SU-DHL-6 (cell line): ENCODE measurements at regions not wholly inside any gene's neighbourhood (a gene's known extent, or its start where the extent isn't known, plus 50 kb on each side); places are given as distances from the start of the nearest gene placed in this dataset.

ENCODE experiments used
- H2AFZ ChIP-seq: fragments of 200-600 bp; sonication (generic); 2 replicates; pipeline ENCODE4 v1.6.1; 2014; ENCODE audit warnings: low read depth, mild to moderate bottlenecking, moderate library complexity, mixed read lengths, antibody characterized with exemption, low read length; ENCODE audit not compliant: severe bottlenecking
- H3F3A ChIP-seq: fragments of 200-600 bp; shearing (Covaris generic); 2 replicates; pipeline ENCODE4 v1.6.0; 2016; ENCODE audit warnings: antibody characterized with exemption, mild to moderate bottlenecking; ENCODE audit not compliant: insufficient read depth
- H3K27ac ChIP-seq: fragments of 200-600 bp; sonication (generic); 2 replicates; pipeline ENCODE4 v1.5.1; 2016; ENCODE audit warnings: low read depth, mild to moderate bottlenecking, low read length, moderate library complexity, mixed read lengths
- H3K27me3 ChIP-seq: fragments of 200-600 bp; sonication (generic), shearing (Covaris generic); 2 replicates; pipeline ENCODE4 v1.6.0; 2014; ENCODE audit warnings: mild to moderate bottlenecking, low read length
- H3K36me3 ChIP-seq: fragments of 200-600 bp; sonication (generic); 2 replicates; pipeline ENCODE4 v1.6.1; 2014; ENCODE audit warnings: mild to moderate bottlenecking, low read length, mixed read lengths
- H3K4me2 ChIP-seq: fragments of 300-600, 200-600 bp; shearing (Covaris generic), sonication (generic); 2 replicates; pipeline ENCODE4 v1.6.0; 2014; ENCODE audit warnings: low read length, low read depth, mild to moderate bottlenecking; ENCODE audit not compliant: poor library complexity, severe bottlenecking
- H3K4me3 ChIP-seq: fragments of 200-600 bp; sonication (generic); 2 replicates; pipeline ENCODE4 v1.5.1; 2014; ENCODE audit warnings: antibody characterized with exemption, low read length, mild to moderate bottlenecking, mixed read lengths; ENCODE audit not compliant: insufficient read depth, poor library complexity, severe bottlenecking
- H3K79me2 ChIP-seq: fragments of 200-600 bp; sonication (generic); 2 replicates; pipeline ENCODE4 v1.6.1; 2014; ENCODE audit warnings: mild to moderate bottlenecking, low read length, moderate library complexity; ENCODE audit not compliant: insufficient read depth
- H3K9ac ChIP-seq: fragments of 200-600 bp; sonication (generic); 2 replicates; pipeline ENCODE4 v1.7.0; 2014; ENCODE audit warnings: mild to moderate bottlenecking, low read length
- H3K9me2 ChIP-seq: fragments of 200-600 bp; sonication (generic); replicated peaks from 2 replicates; pipeline ENCODE4 v1.6.1; 2014; ENCODE audit warnings: low read length; ENCODE audit not compliant: insufficient read depth
- H3K9me3 ChIP-seq: fragments of 200-600 bp; sonication (generic); 2 replicates; pipeline ENCODE4 v1.6.1; 2014; ENCODE audit warnings: low read length, mixed read lengths; ENCODE audit not compliant: insufficient read depth
- H4K20me1 ChIP-seq: fragments of 200-600 bp; sonication (generic); 2 replicates; pipeline ENCODE4 v1.6.1; 2014; ENCODE audit warnings: low read depth, mild to moderate bottlenecking, antibody characterized with exemption, low read length, moderate library complexity, mixed read lengths
- EZH2phosphoT487 ChIP-seq: fragments of 200-600 bp; sonication (generic), shearing (Covaris generic); conservative IDR thresholded peaks from 2 replicates; pipeline ENCODE4 v1.6.1; 2018; ENCODE audit warnings: mild to moderate bottlenecking, antibody characterized with exemption, low read length, moderate library complexity, mixed read lengths
- TF ChIP-seq, protein P1 (sequence below): fragments of 200-600 bp; sonication (generic); IDR thresholded peaks from one replicate; pipeline ENCODE4 v1.5.1; 2017; ENCODE audit warnings: antibody characterized with exemption, mild to moderate bottlenecking, low read length, moderate library complexity; ENCODE audit not compliant: insufficient read depth, poor library complexity, severe bottlenecking

DNA sequence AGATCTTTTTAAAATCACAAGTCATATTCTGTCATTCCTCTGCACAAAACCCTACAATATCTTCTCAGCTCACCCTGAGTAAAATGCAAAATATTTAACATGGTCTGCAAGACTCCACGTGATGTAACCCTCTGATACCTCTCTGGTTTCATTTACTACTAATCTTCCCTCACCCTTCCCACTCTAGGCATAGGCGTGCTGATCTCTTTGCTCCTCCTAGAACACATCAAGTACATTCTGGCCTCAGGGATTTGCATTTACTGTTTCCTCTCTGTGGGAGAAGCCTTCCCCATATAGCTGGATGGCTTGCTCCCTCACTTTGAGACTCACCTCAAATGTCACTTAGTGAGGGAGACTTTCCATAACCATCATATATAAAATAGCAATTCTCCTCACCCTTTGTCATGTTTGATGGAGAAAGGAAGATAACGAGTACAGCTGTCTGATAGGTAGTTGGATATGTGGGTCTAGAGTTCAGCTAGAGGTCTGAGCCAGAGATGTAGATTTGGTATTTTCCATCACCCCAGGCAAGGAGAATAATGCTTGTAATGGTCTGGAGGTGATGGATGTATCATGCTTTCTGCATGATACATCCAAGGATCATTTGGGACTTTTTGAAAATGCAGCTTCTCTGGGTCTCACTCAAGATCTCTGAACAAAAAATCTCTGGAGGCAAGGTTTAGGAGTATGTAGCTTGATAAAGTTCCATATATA lies 123.9 kb upstream of the VAMP7 start:
- no peaks in the 10 kb centered on the region for H4K20me1 ChIP-seq
- no peak overlapping the region for H3K9ac ChIP-seq
- no peaks in the 10 kb centered on the region for H3K36me3 ChIP-seq
- no peak overlapping the region for H3K27ac ChIP-seq
- H3K9me2 ChIP-seq = no peaks in the 10 kb centered on the region
- no peak overlapping the region for H3K4me3 ChIP-seq
- no peak overlapping the region for H3K4me2 ChIP-seq
- H3K79me2 ChIP-seq = no peaks in the 10 kb centered on the region
- H3K9me3 ChIP-seq = no peaks in the 10 kb centered on the region
- H2AFZ ChIP-seq = no peak overlapping the region
- H3K27me3 ChIP-seq = no peaks in the 10 kb centered on the region
- H3F3A ChIP-seq = no peaks in the 10 kb centered on the region
- TF ChIP-seq EZH2phosphoT487 = no peak
- TF ChIP-seq, protein P1, sequence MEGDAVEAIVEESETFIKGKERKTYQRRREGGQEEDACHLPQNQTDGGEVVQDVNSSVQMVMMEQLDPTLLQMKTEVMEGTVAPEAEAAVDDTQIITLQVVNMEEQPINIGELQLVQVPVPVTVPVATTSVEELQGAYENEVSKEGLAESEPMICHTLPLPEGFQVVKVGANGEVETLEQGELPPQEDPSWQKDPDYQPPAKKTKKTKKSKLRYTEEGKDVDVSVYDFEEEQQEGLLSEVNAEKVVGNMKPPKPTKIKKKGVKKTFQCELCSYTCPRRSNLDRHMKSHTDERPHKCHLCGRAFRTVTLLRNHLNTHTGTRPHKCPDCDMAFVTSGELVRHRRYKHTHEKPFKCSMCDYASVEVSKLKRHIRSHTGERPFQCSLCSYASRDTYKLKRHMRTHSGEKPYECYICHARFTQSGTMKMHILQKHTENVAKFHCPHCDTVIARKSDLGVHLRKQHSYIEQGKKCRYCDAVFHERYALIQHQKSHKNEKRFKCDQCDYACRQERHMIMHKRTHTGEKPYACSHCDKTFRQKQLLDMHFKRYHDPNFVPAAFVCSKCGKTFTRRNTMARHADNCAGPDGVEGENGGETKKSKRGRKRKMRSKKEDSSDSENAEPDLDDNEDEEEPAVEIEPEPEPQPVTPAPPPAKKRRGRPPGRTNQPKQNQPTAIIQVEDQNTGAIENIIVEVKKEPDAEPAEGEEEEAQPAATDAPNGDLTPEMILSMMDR = no peak

DNA sequence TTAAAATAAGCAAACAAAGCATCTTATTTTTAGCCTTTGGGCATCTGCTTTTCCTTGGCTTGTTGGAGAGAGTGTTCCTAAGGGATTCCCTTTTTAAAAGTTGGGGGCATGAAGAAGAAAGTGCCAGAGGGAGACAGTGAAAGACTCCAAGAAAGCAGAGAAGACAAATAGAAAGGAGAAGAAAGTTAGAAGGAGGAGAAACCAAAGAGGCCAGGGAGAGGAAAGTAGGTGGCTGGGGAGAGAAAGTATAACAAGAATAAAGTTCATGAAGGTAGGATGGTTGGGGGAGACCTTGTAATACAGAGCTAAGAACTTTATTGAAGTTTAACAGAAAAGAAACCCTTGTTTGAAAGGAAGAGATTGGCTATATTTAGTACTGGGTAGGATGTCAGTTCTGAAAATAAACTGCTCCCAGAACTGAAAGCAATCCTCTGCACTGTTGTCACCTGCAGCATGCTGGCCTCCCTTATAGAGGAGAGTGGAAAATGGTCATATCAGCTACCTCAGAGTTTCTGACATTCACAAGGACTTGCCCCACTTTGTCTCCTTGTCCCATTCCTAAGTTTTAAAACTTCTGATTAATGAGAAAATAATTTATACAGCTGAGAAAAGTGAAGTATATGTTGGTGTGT lies 125.3 kb upstream of the VAMP7 start:
- Histone ChIP-seq H3K4me3 (no peak overlapping the region), H3K9me3 (no peaks in the 10 kb centered on the region), H3K9me2 (no peaks in the 10 kb centered on the region), H3K9ac (no peak overlapping the region), H3K4me2 (no peak overlapping the region), H3K27ac (no peak overlapping the region), H4K20me1 (no peaks in the 10 kb centered on the region), H3F3A (no peaks in the 10 kb centered on the region), H2AFZ (no peak overlapping the region), H3K36me3 (no peaks in the 10 kb centered on the region), H3K79me2 (no peaks in the 10 kb centered on the region), H3K27me3 (no peaks in the 10 kb centered on the region)
- TF ChIP-seq, protein P1 = no peak

DNA sequence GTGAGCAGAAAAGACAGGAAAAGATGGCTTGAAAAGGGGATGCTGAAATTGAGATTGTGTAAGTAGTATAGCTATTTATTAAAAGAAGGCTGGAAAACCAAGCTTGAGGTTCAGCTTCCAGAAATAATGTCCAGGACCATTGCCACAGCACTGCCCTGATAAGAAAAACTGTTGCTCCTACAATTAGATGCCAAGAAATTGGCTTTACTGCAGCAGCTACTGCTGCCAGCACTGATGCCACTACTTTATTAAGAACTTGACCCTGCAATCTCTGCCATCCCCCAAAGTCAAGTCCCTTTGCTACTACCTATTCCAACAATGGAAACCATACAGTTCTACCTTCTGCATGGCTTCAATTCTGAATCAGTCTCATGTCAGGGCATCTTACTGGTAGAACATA lies 130.0 kb upstream of the VAMP7 start:
- Histone ChIP-seq H3K27me3 (no peaks in the 10 kb centered on the region), H3K27ac (no peak overlapping the region), H3K36me3 (no peaks in the 10 kb centered on the region), H3F3A (no peaks in the 10 kb centered on the region), H3K4me3 (no peak overlapping the region), H3K9me3 (no peaks in the 10 kb centered on the region), H3K4me2 (no peak overlapping the region), H4K20me1 (no peaks in the 10 kb centered on the region), H2AFZ (no peak overlapping the region), H3K9me2 (no peaks in the 10 kb centered on the region), H3K9ac (no peak overlapping the region), H3K79me2 (no peaks in the 10 kb centered on the region)
- no peak for TF ChIP-seq EZH2phosphoT487
- TF ChIP-seq, protein P1 = no peak
